ENCODE measurements at regions not wholly inside any gene's neighbourhood (a gene's known extent, or its start where the extent isn't known, plus 50 kb on each side); places are given as distances from the start of the nearest gene placed in this dataset.
"Not testable (repeated sequence)": the region's sequence is repeated elsewhere in the genome, so short reads cannot be mapped to it uniquely, and the experiment has no call there.

DNA sequence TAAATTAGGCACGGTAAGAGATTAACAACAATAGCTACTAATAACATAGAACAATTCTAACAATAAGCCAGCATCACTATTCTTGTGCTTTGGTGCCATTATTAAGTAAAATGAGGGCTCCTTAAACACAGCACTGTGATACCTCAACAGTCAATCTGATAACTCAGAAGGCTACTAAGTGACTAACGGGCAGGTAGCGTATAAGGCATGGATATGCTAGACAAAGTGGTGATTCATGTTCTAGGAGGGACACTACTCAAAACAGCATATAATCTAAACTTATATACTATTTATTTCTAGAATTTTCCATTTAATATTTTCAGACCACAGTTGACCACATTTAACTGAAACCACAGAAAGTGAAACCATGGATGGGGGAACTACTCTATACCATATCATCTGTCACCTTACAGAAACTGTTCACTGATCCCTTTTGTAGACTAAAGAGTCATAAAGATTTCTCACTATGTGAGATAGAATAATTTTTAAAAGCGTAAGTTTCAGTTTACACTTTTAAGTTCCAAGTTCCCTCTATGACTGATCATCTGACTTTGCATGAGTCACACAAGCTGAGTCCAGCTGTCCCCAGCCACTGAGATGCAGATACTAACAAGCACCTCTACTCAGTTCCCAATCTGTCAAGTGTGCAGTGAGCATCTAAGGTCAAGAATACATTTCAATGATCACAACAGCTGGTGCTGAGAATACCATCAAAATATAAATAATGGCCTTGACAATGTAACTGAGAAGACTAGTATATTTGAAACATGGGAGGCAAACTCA is 256.2 kb downstream of the SPATA31A1 start:
- H3K79me2 ChIP-seq (ENCODE audit: insufficient read depth, low read length); H4K20me1 ChIP-seq (ENCODE audit: insufficient read depth); H3K9me2 ChIP-seq (ENCODE audit: insufficient read depth); POLR2A ChIA-PET; BruUV-seq (replicated peaks); H3K27me3 ChIP-seq (ENCODE audit: insufficient read depth, low read length); CTCF ChIA-PET; ATAC-seq; DNase-seq (ENCODE audit: low read depth, low spot score); H3K4me1 ChIP-seq (ENCODE audit: control insufficient read depth in 1 of 2, insufficient read depth in 2 of 2, low read length in 2 of 2); RAD21 ChIA-PET (ENCODE audit: low non-redundant PET in 1 of 2, low total read pairs in 2 of 2, uncharacterized antibody in 2 of 2, unreplicated experiment in 2 of 2); H3K9ac ChIP-seq (ENCODE audit: low read length); intact Hi-C loops (cut with micrococcal nuclease); H3K27ac ChIP-seq (ENCODE audit: low read depth, low read length); H3K9me3 ChIP-seq (ENCODE audit: control insufficient read depth in 1 of 2, insufficient read depth in 1 of 2, low read depth in 1 of 2, low read length in 2 of 2); H2AFZ ChIP-seq (ENCODE audit: low read depth, low read length, poor library complexity, severe bottlenecking); H3K4me3 ChIP-seq (replicated peaks in 1 of 2; ENCODE audit: low read depth in 1 of 2, low read length in 2 of 2); H3K4me2 ChIP-seq (ENCODE audit: low read length); H3K36me3 ChIP-seq (ENCODE audit: control insufficient read depth in 1 of 2, insufficient read depth in 2 of 2, low read length in 2 of 2): not testable (repeated sequence)

DNA sequence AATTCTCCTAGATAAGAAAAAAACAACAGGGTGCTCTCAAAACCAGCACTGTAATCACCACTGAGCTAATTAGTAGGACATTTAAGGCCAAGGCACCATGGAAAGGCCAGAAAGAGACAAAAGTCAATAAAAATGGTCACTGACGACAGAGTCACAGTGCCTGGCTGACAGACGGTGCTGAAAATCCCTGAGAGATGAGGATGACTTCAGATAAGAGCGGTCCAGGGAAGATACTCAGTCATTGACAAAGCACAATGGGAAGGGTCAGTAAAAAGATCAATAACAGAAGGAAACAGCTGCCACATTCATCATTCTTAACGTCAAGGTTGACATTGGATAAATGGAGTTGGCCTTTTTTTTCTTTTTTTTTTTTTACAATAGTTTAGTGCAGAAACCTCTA is 261.0 kb downstream of the SPATA31A1 start:
- H3K27ac ChIP-seq (ENCODE audit: low read depth, low read length); H2AFZ ChIP-seq (ENCODE audit: low read depth, low read length, poor library complexity, severe bottlenecking); H3K79me2 ChIP-seq (ENCODE audit: insufficient read depth, low read length); H3K4me1 ChIP-seq (ENCODE audit: control insufficient read depth in 1 of 2, insufficient read depth in 2 of 2, low read length in 2 of 2); intact Hi-C loops (cut with micrococcal nuclease); POLR2A ChIA-PET; H3K4me2 ChIP-seq (ENCODE audit: low read length); H3K27me3 ChIP-seq (ENCODE audit: insufficient read depth, low read length); CTCF ChIA-PET; H3K9ac ChIP-seq (ENCODE audit: low read length); H4K20me1 ChIP-seq (ENCODE audit: insufficient read depth); H3K4me3 ChIP-seq (replicated peaks in 1 of 2; ENCODE audit: low read depth in 1 of 2, low read length in 2 of 2); BruUV-seq (replicated peaks); RAD21 ChIA-PET (ENCODE audit: low non-redundant PET in 1 of 2, low total read pairs in 2 of 2, uncharacterized antibody in 2 of 2, unreplicated experiment in 2 of 2); ATAC-seq; DNase-seq (ENCODE audit: low read depth, low spot score); H3K9me2 ChIP-seq (ENCODE audit: insufficient read depth); H3K9me3 ChIP-seq (ENCODE audit: control insufficient read depth in 1 of 2, insufficient read depth in 1 of 2, low read depth in 1 of 2, low read length in 2 of 2); H3K36me3 ChIP-seq (ENCODE audit: control insufficient read depth in 1 of 2, insufficient read depth in 2 of 2, low read length in 2 of 2): not testable (repeated sequence)

DNA sequence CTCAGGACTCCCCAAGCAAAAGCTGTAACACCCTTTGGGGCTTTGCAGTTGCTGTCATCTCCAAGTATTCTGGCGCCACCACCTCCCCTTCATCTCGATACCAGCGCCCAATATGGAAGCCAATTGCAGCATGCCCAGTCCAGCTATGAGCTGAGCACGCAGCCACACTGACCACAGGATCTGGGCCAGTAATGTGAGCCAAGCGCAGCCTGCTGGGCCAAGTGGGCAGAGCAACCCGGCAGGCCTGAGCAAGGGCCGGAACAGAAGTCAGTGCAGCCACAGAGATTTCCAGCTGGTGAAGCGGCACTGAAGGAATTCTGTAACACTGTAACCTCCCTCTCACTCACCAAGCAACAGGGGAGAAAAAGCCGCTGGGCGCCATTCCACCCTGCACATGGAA is 268.6 kb downstream of the SPATA31A1 start:
- DNase-seq (ENCODE audit: low read depth, low spot score); H2AFZ ChIP-seq (ENCODE audit: low read depth, low read length, poor library complexity, severe bottlenecking); H3K9ac ChIP-seq (ENCODE audit: low read length); H3K9me2 ChIP-seq (ENCODE audit: insufficient read depth); POLR2A ChIA-PET; H3K36me3 ChIP-seq (ENCODE audit: control insufficient read depth in 1 of 2, insufficient read depth in 2 of 2, low read length in 2 of 2); RAD21 ChIA-PET (ENCODE audit: low non-redundant PET in 1 of 2, low total read pairs in 2 of 2, uncharacterized antibody in 2 of 2, unreplicated experiment in 2 of 2); ATAC-seq; H3K4me3 ChIP-seq (replicated peaks in 1 of 2; ENCODE audit: low read depth in 1 of 2, low read length in 2 of 2); BruUV-seq (replicated peaks); H4K20me1 ChIP-seq (ENCODE audit: insufficient read depth); H3K27me3 ChIP-seq (ENCODE audit: insufficient read depth, low read length); intact Hi-C loops (cut with micrococcal nuclease); H3K9me3 ChIP-seq (ENCODE audit: control insufficient read depth in 1 of 2, insufficient read depth in 1 of 2, low read depth in 1 of 2, low read length in 2 of 2); H3K4me2 ChIP-seq (ENCODE audit: low read length); CTCF ChIA-PET; H3K4me1 ChIP-seq (ENCODE audit: control insufficient read depth in 1 of 2, insufficient read depth in 2 of 2, low read length in 2 of 2); H3K79me2 ChIP-seq (ENCODE audit: insufficient read depth, low read length); H3K27ac ChIP-seq (ENCODE audit: low read depth, low read length): not testable (repeated sequence)

DNA sequence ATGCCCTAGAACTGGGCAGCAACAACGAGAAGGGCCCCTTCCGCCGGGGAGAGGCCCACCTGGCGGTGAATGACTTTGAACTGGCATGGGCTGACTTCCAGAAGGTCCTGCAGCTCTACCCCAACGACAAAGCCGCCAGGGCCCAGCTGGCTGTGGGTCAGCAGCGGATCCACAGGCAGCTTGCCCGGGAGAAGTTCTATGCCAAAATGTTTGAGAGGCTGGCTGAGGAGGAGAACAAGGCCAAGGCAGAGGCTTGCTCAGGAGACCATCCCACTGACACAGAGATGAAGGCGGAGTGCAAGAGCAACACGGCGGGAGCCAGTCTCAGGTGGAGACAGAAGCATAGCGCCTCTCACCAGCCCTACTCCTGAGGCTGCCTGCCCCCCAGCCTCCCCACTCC is 276.6 kb downstream of the SPATA31A1 start:
- ATAC-seq; H3K9ac ChIP-seq (ENCODE audit: low read length); H3K4me3 ChIP-seq (replicated peaks in 1 of 2; ENCODE audit: low read depth in 1 of 2, low read length in 2 of 2); BruUV-seq (replicated peaks); H3K27ac ChIP-seq (ENCODE audit: low read depth, low read length); POLR2A ChIA-PET; RAD21 ChIA-PET (ENCODE audit: low non-redundant PET in 1 of 2, low total read pairs in 2 of 2, uncharacterized antibody in 2 of 2, unreplicated experiment in 2 of 2); CTCF ChIA-PET; H3K9me3 ChIP-seq (ENCODE audit: control insufficient read depth in 1 of 2, insufficient read depth in 1 of 2, low read depth in 1 of 2, low read length in 2 of 2); H3K27me3 ChIP-seq (ENCODE audit: insufficient read depth, low read length); DNase-seq (ENCODE audit: low read depth, low spot score); H3K4me2 ChIP-seq (ENCODE audit: low read length); intact Hi-C loops (cut with micrococcal nuclease); H3K36me3 ChIP-seq (ENCODE audit: control insufficient read depth in 1 of 2, insufficient read depth in 2 of 2, low read length in 2 of 2); H3K9me2 ChIP-seq (ENCODE audit: insufficient read depth); H3K4me1 ChIP-seq (ENCODE audit: control insufficient read depth in 1 of 2, insufficient read depth in 2 of 2, low read length in 2 of 2); H3K79me2 ChIP-seq (ENCODE audit: insufficient read depth, low read length); H4K20me1 ChIP-seq (ENCODE audit: insufficient read depth); H2AFZ ChIP-seq (ENCODE audit: low read depth, low read length, poor library complexity, severe bottlenecking): not testable (repeated sequence)
